ENCODE measurements at regions not wholly inside any gene's neighbourhood (a gene's known extent, or its start where the extent isn't known, plus 50 kb on each side); places are given as distances from the start of the nearest gene placed in this dataset.

- intact Hi-C loops (cut with micrococcal nuclease) = no loop called here
- TF ChIP-seq CTCF (IDR thresholded peaks at IDR 0.05; ENCODE audit: borderline replicate concordance) = no peak
- no peak for DNase-seq
Measured at GRCh38 chr7:91656541-91657482, 223.7 kb downstream of the MTERF1 start.

GRCh38 chr7:91657483-91658071, 222.9 kb downstream of the MTERF1 start:
- no peak overlapping the region for H3K27ac ChIP-seq (replicated peaks)
- intact Hi-C loops (cut with micrococcal nuclease) = no loop called here
- DNase-seq = no peak

More at GRCh38 chr7:91656541-91657482, 223.7 kb downstream of the MTERF1 start:
- Histone ChIP-seq H3K4me1 (no peaks in the 10 kb centered on the region), H3K9me3 (replicated peaks) (no peaks in the 10 kb centered on the region), H3K27me3 (ENCODE audit: low read depth) (no peaks in the 10 kb centered on the region), H3K4me3 (no peak overlapping the region), H3K36me3 (no peaks in the 10 kb centered on the region), H3K27ac (replicated peaks) (no peak overlapping the region)

GRCh38 chr7:91659096-91659495, 221.4 kb downstream of the MTERF1 start:
- no peak for DNase-seq
- Histone ChIP-seq H3K4me1 (no peaks in the 10 kb centered on the region), H3K4me3 (no peak overlapping the region), H3K27me3 (ENCODE audit: low read depth) (no peaks in the 10 kb centered on the region), H3K27ac (replicated peaks) (no peak overlapping the region), H3K9me3 (replicated peaks) (no peaks in the 10 kb centered on the region), H3K36me3 (no peaks in the 10 kb centered on the region)
- intact Hi-C loops (cut with micrococcal nuclease) = no loop called here
- TF ChIP-seq CTCF (IDR thresholded peaks at IDR 0.05; ENCODE audit: borderline replicate concordance) = no peak

More at GRCh38 chr7:91657483-91658071, 222.9 kb downstream of the MTERF1 start:
- no peak overlapping the region for H3K4me3 ChIP-seq
- no peaks in the 10 kb centered on the region for H3K36me3 ChIP-seq
- no peaks in the 10 kb centered on the region for H3K4me1 ChIP-seq
- TF ChIP-seq CTCF (IDR thresholded peaks at IDR 0.05; ENCODE audit: borderline replicate concordance) = no peak
- no peaks in the 10 kb centered on the region for H3K9me3 ChIP-seq (replicated peaks)
- H3K27me3 ChIP-seq (ENCODE audit: low read depth) = no peaks in the 10 kb centered on the region

- H3K27ac ChIP-seq (replicated peaks) = no peak overlapping the region
- no peaks in the 10 kb centered on the region for H3K27me3 ChIP-seq (ENCODE audit: low read depth)
- H3K4me3 ChIP-seq = no peak overlapping the region
- DNase-seq = no peak
- H3K4me1 ChIP-seq = no peaks in the 10 kb centered on the region
- no peak for TF ChIP-seq CTCF (IDR thresholded peaks at IDR 0.05; ENCODE audit: borderline replicate concordance)
- no peaks in the 10 kb centered on the region for H3K9me3 ChIP-seq (replicated peaks)
- intact Hi-C loops (cut with micrococcal nuclease) = no loop called here
- no peaks in the 10 kb centered on the region for H3K36me3 ChIP-seq
Measured at GRCh38 chr7:91660734-91661356, 219.7 kb downstream of the MTERF1 start.

- H3K4me1 ChIP-seq = no peaks in the 10 kb centered on the region
Measured at GRCh38 chr7:91661727-91662126, 218.8 kb downstream of the MTERF1 start.

More at GRCh38 chr7:91661727-91662126, 218.8 kb downstream of the MTERF1 start:
- TF ChIP-seq CTCF (IDR thresholded peaks at IDR 0.05; ENCODE audit: borderline replicate concordance) = no peak
- DNase-seq = no peak
- Histone ChIP-seq H3K27me3 (ENCODE audit: low read depth) (no peaks in the 10 kb centered on the region), H3K36me3 (no peaks in the 10 kb centered on the region), H3K9me3 (replicated peaks) (peaks cover 4% of the 10 kb centered on the region), H3K4me3 (no peak overlapping the region), H3K27ac (replicated peaks) (no peak overlapping the region)
- intact Hi-C loops (cut with micrococcal nuclease) = no loop called here
